ENCODE measurements at regions not wholly inside any gene's neighbourhood (a gene's known extent, or its start where the extent isn't known, plus 50 kb on each side); places are given as distances from the start of the nearest gene placed in this dataset.
A peak's percentile ranks its signal among the peaks of the same experiment; 100 is the strongest.

GRCh38 chr16:26752166-26752565, 314.6 kb upstream of the C16orf82 start:
- Histone ChIP-seq H3K4me1 (ENCODE audit: control insufficient read depth, insufficient read depth, low read length) (no peaks in the 10 kb centered on the region), H3K27ac (ENCODE audit: low read length) (no peak overlapping the region), H3K9me3 (ENCODE audit: control insufficient read depth, low read length) (no peaks in the 10 kb centered on the region), H3K27me3 (ENCODE audit: control insufficient read depth, insufficient read depth) (no peaks in the 10 kb centered on the region), H3K4me3 (ENCODE audit: low read length) (no peak overlapping the region)
- ATAC-seq (no peak), DNase-seq (no peak)
- intact Hi-C loops (cut with DNase I) = loop anchor here in 1 of 4 donors (10.0 kb wide), 1 partner anchor 57 kb away; no protein-coding TSS in a partner anchor
- 94% methylated on average over 2 of the region's 2 CpGs for WGBS

- Histone ChIP-seq H3K4me3 (ENCODE audit: low read length) (no peak overlapping the region), H3K27ac (ENCODE audit: low read length) (no peak overlapping the region), H3K4me1 (ENCODE audit: control insufficient read depth, insufficient read depth, low read length) (no peaks in the 10 kb centered on the region), H3K27me3 (ENCODE audit: control insufficient read depth, insufficient read depth) (no peaks in the 10 kb centered on the region), H3K9me3 (ENCODE audit: control insufficient read depth, low read length) (no peaks in the 10 kb centered on the region)
- intact Hi-C loops (cut with DNase I) = loop anchor here in 1 of 4 donors (10.0 kb wide), 1 partner anchor 62 kb away; no protein-coding TSS in a partner anchor
- ATAC-seq (no peak), DNase-seq (no peak)
- WGBS = 1% methylated on average over 1 of the region's 1 CpG
Measured at GRCh38 chr16:26756633-26757032, 310.1 kb upstream of the C16orf82 start.

GRCh38 chr16:26762594-26762993, 304.1 kb upstream of the C16orf82 start:
- no peak overlapping the region for H3K4me3 ChIP-seq (ENCODE audit: low read length)
- DNase-seq = no peak
- no peaks in the 10 kb centered on the region for H3K4me1 ChIP-seq (ENCODE audit: control insufficient read depth, insufficient read depth, low read length)
- H3K27ac ChIP-seq (ENCODE audit: low read length) = no peak overlapping the region
- no peak for ATAC-seq
- intact Hi-C loops (cut with DNase I) = no loop called here
- no peaks in the 10 kb centered on the region for H3K27me3 ChIP-seq (ENCODE audit: control insufficient read depth, insufficient read depth)
- no peaks in the 10 kb centered on the region for H3K9me3 ChIP-seq (ENCODE audit: control insufficient read depth, low read length)
- 75% methylated on average over 8 of the region's 8 CpGs for WGBS

- intact Hi-C loops (cut with DNase I) = no loop called here
Measured at GRCh38 chr16:26765087-26765486, 301.6 kb upstream of the C16orf82 start.

GRCh38 chr16:26768385-26769010, 298.2 kb upstream of the C16orf82 start:
- no peak overlapping the region for H3K4me3 ChIP-seq (ENCODE audit: low read length)
- no peak for ATAC-seq
- H3K4me1 ChIP-seq (ENCODE audit: control insufficient read depth, insufficient read depth, low read length) = no peaks in the 10 kb centered on the region
- H3K27ac ChIP-seq (ENCODE audit: low read length) = no peak overlapping the region
- DNase-seq = peak in 1 of 3 donors; percentile 30
- no peaks in the 10 kb centered on the region for H3K27me3 ChIP-seq (ENCODE audit: control insufficient read depth, insufficient read depth)
- intact Hi-C loops (cut with DNase I) = no loop called here
- no peaks in the 10 kb centered on the region for H3K9me3 ChIP-seq (ENCODE audit: control insufficient read depth, low read length)
- 52% methylated on average over 9 of the region's 9 CpGs for WGBS

More at GRCh38 chr16:26765087-26765486, 301.6 kb upstream of the C16orf82 start:
- Histone ChIP-seq H3K27me3 (ENCODE audit: control insufficient read depth, insufficient read depth) (no peaks in the 10 kb centered on the region), H3K27ac (ENCODE audit: low read length) (no peak overlapping the region), H3K4me3 (ENCODE audit: low read length) (no peak overlapping the region), H3K4me1 (ENCODE audit: control insufficient read depth, insufficient read depth, low read length) (no peaks in the 10 kb centered on the region), H3K9me3 (ENCODE audit: control insufficient read depth, low read length) (no peaks in the 10 kb centered on the region)
- peak in 1 of 2 donors; percentile 56 for ATAC-seq
- 27% methylated on average over 4 of the region's 4 CpGs for WGBS
- no peak for DNase-seq

- H3K9me3 ChIP-seq (ENCODE audit: control insufficient read depth, low read length) = peaks cover 2% of the 10 kb centered on the region
- DNase-seq (no peak), ATAC-seq (no peak)
- intact Hi-C loops (cut with DNase I) = no loop called here
- no peak overlapping the region for H3K27ac ChIP-seq (ENCODE audit: low read length)
- H3K4me1 ChIP-seq (ENCODE audit: control insufficient read depth, insufficient read depth, low read length) = no peaks in the 10 kb centered on the region
- H3K27me3 ChIP-seq (ENCODE audit: control insufficient read depth, insufficient read depth) = no peaks in the 10 kb centered on the region
- H3K4me3 ChIP-seq (ENCODE audit: low read length) = no peak overlapping the region
Measured at GRCh38 chr16:26770547-26770946, 296.2 kb upstream of the C16orf82 start.

GRCh38 chr16:26772503-26772902, 294.2 kb upstream of the C16orf82 start:
- peaks cover 2% of the 10 kb centered on the region for H3K9me3 ChIP-seq (ENCODE audit: control insufficient read depth, low read length)
- H3K4me3 ChIP-seq (ENCODE audit: low read length) = no peak overlapping the region
- WGBS = 33% methylated on average over 2 of the region's 2 CpGs
- no peaks in the 10 kb centered on the region for H3K27me3 ChIP-seq (ENCODE audit: control insufficient read depth, insufficient read depth)
- H3K27ac ChIP-seq (ENCODE audit: low read length) = no peak overlapping the region
- ATAC-seq (no peak), DNase-seq (no peak)
- intact Hi-C loops (cut with DNase I) = no loop called here
- no peaks in the 10 kb centered on the region for H3K4me1 ChIP-seq (ENCODE audit: control insufficient read depth, insufficient read depth, low read length)

GRCh38 chr16:26777821-26778220, 288.9 kb upstream of the C16orf82 start:
- no peaks in the 10 kb centered on the region for H3K4me1 ChIP-seq (ENCODE audit: control insufficient read depth, insufficient read depth, low read length)
- peaks cover 2% of the 10 kb centered on the region for H3K27me3 ChIP-seq (ENCODE audit: control insufficient read depth, insufficient read depth)
- no peak overlapping the region for H3K27ac ChIP-seq (ENCODE audit: low read length)
- WGBS = 76% methylated on average over 4 of the region's 4 CpGs
- intact Hi-C loops (cut with DNase I) = no loop called here
- ATAC-seq (no peak), DNase-seq (no peak)
- H3K9me3 ChIP-seq (ENCODE audit: control insufficient read depth, low read length) = peaks cover 2% of the 10 kb centered on the region
- H3K4me3 ChIP-seq (ENCODE audit: low read length) = no peak overlapping the region

GRCh38 chr16:26787924-26788323, 278.8 kb upstream of the C16orf82 start:
- no peak overlapping the region for H3K4me3 ChIP-seq (ENCODE audit: low read length)
- intact Hi-C loops (cut with DNase I) = loop anchor here in 1 of 4 donors (5.0 to 10.0 kb wide), 2 partner anchors 77 to 571 kb away; no protein-coding TSS in a partner anchor
- ATAC-seq = no peak
- H3K27me3 ChIP-seq (ENCODE audit: control insufficient read depth, insufficient read depth) = no peaks in the 10 kb centered on the region
- DNase-seq = no peak
- no peaks in the 10 kb centered on the region for H3K9me3 ChIP-seq (ENCODE audit: control insufficient read depth, low read length)
- 54% methylated on average over 4 of the region's 4 CpGs for WGBS
- H3K4me1 ChIP-seq (ENCODE audit: control insufficient read depth, insufficient read depth, low read length) = no peaks in the 10 kb centered on the region
- H3K27ac ChIP-seq (ENCODE audit: low read length) = no peak overlapping the region

- Histone ChIP-seq H3K4me1 (ENCODE audit: control insufficient read depth, insufficient read depth, low read length) (no peaks in the 10 kb centered on the region), H3K27me3 (ENCODE audit: control insufficient read depth, insufficient read depth) (no peaks in the 10 kb centered on the region), H3K9me3 (ENCODE audit: control insufficient read depth, low read length) (no peaks in the 10 kb centered on the region), H3K27ac (ENCODE audit: low read length) (no peak overlapping the region), H3K4me3 (ENCODE audit: low read length) (no peak overlapping the region)
- DNase-seq (no peak), ATAC-seq (no peak)
- intact Hi-C loops (cut with DNase I) = no loop called here
- 70% methylated on average over 6 of the region's 6 CpGs for WGBS
Measured at GRCh38 chr16:26791169-26791568, 275.6 kb upstream of the C16orf82 start.

- DNase-seq = no peak
- Histone ChIP-seq H3K27me3 (ENCODE audit: control insufficient read depth, insufficient read depth) (no peaks in the 10 kb centered on the region), H3K9me3 (ENCODE audit: control insufficient read depth, low read length) (no peaks in the 10 kb centered on the region), H3K4me1 (ENCODE audit: control insufficient read depth, insufficient read depth, low read length) (no peaks in the 10 kb centered on the region), H3K27ac (ENCODE audit: low read length) (no peak overlapping the region), H3K4me3 (ENCODE audit: low read length) (no peak overlapping the region)
- WGBS = 32% methylated on average over 3 of the region's 3 CpGs
- intact Hi-C loops (cut with DNase I) = no loop called here
- no peak for ATAC-seq
Measured at GRCh38 chr16:26795184-26795583, 271.5 kb upstream of the C16orf82 start.

GRCh38 chr16:26801628-26802027, 265.1 kb upstream of the C16orf82 start:
- DNase-seq (no peak), ATAC-seq (no peak)
- H3K9me3 ChIP-seq (ENCODE audit: control insufficient read depth, low read length) = no peaks in the 10 kb centered on the region
- H3K27ac ChIP-seq (ENCODE audit: low read length) = no peak overlapping the region
- no peak overlapping the region for H3K4me3 ChIP-seq (ENCODE audit: low read length)
- no peaks in the 10 kb centered on the region for H3K4me1 ChIP-seq (ENCODE audit: control insufficient read depth, insufficient read depth, low read length)
- no peaks in the 10 kb centered on the region for H3K27me3 ChIP-seq (ENCODE audit: control insufficient read depth, insufficient read depth)
- 94% methylated on average over 3 of the region's 3 CpGs for WGBS
- intact Hi-C loops (cut with DNase I) = no loop called here
